GM12874 (cell line): ENCODE measurements at regions not wholly inside any gene's neighbourhood (a gene's known extent, or its start where the extent isn't known, plus 50 kb on each side); places are given as distances from the start of the nearest gene placed in this dataset.

ENCODE experiments used
- CTCF ChIP-seq: IDR thresholded peaks from 2 replicates; pipeline ENCODE4 v1.5.1; 2011; ENCODE audit warnings: low read depth, mild to moderate bottlenecking, control low read depth, low read length, moderate library complexity; ENCODE audit not compliant: insufficient read depth

- TF ChIP-seq CTCF = no peak
Observed at GRCh38 chr16:75865736-75866135, 139.4 kb upstream of the CPHXL start.

GRCh38 chr16:75868636-75869632 is 142.6 kb upstream of the CPHXL start:
- TF ChIP-seq CTCF = no peak

- TF ChIP-seq CTCF = no peak
Observed at GRCh38 chr16:75899163-75899562, 172.9 kb upstream of the CPHXL start.

GRCh38 chr16:75908331-75909117 is 182.2 kb upstream of the CPHXL start:
- no peak for TF ChIP-seq CTCF

- no peak for TF ChIP-seq CTCF
Observed at GRCh38 chr16:75909746-75910145, 183.5 kb upstream of the CPHXL start.

- no peak for TF ChIP-seq CTCF
Observed at GRCh38 chr16:75911896-75912295, 185.6 kb upstream of the CPHXL start.

GRCh38 chr16:75913958-75914357 is 187.7 kb upstream of the CPHXL start:
- TF ChIP-seq CTCF = no peak
